ENCODE measurements at regions not wholly inside any gene's neighbourhood (a gene's known extent, or its start where the extent isn't known, plus 50 kb on each side); places are given as distances from the start of the nearest gene placed in this dataset.

DNA sequence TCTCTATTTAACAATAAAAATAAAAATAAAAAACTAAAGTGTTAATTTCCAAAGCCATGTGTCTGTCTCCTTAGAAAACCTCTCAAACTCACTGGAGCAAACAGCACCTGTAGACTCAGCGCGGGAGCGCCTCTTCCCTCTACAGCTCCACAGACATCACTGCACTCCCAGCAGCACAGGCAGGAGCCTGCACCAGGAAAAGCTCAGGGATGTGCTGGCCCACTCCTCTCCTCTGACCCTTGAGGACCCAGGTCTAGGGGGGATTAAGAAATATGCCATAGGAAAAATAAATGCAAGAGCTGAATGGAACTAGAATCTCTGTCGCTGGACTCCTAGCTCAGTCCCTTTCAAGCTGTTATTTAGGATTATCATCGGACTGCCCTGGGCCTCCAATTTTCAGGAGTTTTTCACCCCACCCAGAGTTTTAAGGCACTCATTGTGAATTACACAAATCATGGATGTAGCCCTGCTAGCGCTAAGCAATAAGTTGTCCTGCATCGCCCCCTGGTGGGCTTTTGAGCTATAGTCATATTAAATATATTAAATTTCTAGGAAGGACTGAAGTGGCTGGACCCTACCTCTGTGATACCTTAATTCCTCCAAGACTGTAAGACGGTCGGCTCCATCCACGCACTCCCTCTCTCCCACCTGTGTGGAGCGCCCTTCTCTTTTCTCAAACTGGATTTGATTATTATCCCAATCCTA, 333.9 kb downstream of the UQCRFS1 start:
- DNase-seq = peak; percentile 58

DNA sequence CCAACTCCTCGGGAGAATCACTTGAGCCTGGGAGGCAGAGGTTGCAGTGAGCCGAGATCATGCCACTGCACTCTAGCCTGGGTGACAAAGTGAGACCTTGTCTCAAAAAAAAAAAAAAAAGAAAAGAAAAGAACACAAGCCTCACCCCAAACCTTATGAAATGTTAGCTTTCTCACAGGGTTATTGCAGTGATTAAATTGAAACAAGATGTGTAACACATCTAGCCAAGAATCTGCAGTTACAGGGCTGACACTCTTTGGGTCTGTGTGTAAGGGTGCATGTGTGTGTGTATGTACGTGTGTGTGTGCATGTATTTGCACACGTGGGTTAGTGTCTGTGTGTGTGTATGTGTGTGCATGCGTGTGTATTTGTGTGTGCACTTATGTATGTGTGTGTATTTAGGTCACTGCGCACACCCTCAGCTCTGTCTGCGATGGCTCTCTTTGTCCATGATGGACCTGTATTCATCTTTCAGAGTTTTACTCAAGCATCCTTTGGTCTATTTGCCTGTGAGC, 336.3 kb downstream of the UQCRFS1 start:
- DNase-seq = no peak

DNA sequence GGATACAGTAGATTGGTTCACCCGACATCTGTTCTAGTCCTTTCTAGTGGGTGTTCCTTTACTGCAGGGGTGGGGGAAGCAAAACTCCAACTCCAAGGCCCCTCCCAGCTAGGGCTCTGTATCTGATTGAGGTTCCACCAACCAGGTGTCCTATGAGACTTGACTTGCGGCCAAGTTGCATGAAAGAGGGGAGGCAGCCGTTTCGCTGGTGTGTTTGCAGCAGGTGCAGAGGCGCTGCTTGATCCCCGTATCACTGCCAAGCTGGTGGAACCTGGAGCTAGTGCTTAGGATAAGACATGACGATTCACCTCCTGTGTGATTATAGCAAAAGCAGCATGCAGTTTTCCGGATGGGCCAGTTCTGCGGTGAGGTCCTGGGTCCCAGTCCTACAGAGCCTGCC, 338.2 kb downstream of the UQCRFS1 start:
- DNase-seq = peak; percentile 44

DNA sequence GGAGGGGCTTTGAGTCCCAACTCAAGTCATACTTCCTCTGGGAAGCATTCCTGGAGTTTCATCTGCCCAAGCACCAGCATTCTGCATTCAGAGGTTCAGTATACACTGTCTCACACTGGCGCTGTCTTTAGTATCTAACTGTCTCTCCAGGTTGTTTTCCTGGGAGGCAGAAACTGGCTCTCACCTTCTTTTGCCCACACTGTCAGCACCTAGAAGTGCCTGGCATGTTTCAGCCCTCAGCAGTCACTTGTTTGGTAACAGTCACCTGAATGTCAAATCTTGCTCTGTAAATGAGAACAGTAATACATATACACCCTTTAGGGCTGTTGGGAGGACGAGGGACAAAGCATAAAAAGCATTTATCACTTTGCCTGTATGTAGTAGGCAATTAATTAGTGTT, 339.6 kb downstream of the UQCRFS1 start:
- DNase-seq = no peak

DNA sequence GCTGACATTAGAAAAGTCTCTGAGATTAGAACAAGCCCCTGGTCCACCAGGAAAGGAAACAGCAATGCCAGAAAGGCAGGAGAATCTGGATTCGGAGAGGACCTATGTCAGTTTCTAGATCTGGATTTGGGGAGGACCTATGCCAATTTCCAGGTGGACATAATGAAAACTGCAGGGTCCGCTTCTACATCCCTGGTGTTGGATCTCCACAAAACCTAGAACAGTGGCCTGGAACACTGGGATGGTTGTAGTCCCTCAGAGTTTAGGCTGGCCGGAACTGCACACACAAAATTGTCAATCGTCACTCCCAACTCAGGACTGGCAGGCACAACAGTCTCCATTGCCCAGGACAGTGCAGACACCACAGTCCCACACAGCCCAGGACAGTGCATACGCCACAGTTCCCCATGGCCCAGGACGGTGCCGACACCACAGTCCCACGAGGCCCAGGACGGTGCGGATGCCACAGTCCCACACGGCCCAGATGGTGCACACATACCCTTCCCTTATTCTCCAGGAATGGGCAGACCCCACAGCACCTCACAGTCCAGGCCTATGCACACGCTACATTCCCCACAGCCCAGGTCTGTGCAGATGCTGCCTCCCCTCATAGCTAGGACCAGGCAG, 341.7 kb downstream of the UQCRFS1 start:
- no peak for DNase-seq

DNA sequence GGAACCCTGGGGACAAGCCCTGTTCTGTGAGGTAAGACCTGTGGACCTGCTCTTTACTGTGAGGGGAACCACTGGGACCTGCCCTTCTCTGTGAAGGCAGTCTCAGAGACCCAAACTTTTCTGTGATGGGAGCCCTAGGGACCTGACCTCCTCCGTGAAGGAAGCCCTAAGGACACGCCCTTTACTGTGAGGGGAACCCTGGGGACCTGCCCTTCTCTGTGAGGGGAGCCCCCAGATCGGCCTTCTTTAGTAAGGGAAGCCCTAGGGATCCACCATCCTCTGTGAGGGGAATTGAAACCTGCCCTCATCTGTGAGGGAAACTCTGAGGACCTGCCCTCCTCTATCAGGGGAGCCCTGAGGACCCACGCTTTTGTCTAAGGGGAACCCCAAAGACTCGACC, 343.5 kb downstream of the UQCRFS1 start:
- DNase-seq = no peak

DNA sequence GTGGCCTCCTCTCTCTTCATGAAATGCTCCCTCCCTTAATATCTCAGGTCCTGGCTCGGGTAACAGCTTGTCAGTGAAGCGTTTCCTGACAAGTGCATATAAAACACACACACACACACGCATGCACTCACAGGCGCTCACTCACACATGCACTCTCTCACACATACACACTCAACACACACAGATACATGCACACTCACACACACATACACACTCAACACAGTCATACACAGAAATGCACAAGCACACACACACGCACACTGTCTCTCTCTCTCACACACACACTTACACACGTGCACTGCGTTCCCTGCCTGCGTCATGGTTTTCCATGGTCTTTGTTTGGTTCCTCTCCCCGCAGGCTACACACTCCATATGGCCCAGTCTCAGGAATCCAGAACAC, 344.1 kb downstream of the UQCRFS1 start:
- peak; percentile 69 for DNase-seq

DNA sequence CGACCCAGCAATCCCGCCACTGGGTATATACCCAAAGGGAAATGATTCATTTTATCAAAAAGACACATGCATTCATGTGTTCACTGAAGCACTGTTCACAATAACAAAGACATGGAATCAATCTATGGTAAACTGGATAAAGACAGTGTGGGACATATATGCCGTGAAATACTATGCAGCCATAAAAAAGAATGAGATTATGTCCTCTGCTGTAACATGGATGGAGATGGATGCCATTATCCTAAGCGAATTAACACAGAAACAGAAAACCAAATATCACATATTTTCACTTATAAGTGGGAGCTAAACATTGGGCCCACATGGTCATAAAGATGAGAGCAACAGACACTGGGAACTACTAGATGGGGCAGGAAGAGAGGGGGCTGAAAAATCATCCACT, 345.0 kb downstream of the UQCRFS1 start:
- no peak for DNase-seq

DNA sequence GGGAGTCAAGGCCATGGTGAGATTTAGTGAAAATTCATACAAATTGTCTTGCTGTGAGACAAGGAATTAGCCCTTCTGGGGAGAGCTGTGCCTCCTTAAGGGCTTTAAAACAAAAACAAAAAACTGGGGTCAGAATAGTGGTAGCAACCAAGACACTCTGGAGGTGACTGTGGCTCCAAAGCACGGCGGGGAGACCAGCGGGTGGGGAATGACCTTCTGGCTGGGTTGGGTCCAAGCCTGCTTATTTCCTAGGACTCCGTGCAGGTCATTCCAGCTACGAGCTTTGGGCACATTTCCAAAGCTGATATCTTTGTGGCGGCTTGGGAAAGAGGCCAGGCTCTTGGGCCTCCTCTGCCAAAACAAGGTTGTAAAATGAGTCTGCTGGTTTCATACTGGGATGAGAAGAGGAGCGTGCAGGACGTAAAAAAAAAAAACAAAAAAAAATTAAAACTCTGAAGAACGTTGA, 348.3 kb downstream of the UQCRFS1 start:
- peak; percentile 88 for DNase-seq

DNA sequence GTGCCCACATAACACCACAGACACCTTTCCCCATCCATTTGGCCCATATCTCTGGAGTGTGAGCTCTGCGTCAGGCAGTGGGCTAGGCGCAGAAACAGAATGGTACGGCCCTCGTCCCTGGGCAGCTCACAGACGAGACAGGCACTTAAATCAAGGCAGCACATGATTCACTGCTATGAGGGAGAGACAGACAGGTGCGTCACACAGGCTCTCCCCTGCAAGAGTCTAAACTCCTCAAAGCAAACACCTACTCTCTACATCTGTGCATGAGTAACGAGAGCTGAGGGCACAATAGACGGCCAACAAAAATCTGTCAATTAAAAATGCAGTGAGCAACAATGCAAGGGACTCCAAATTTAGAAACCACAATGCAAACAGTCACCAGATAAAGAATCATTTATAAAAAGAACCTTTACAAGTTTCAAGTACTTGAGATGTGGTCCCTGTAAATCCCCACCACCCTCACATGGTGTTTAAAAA, 348.9 kb downstream of the UQCRFS1 start:
- peak; percentile 86 for DNase-seq

DNA sequence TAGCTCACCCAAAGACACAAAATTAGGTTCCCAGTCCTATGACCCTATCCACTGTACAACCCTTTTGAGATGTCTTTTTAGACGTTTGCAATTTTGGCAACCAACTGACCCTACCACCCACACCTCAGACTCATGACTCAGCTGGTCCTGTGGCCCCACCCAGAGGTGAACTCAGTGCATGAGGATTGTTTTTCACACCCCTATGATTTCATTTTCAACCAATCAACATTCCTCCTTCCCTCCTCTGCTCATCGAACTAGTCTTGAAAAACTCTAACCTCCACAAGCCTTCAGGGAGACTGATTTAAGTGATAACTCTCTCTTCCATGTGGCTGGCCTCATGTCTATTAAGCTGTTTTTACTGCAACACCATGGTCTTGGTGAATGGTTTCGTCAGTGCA, 350.7 kb downstream of the UQCRFS1 start:
- DNase-seq = no peak

DNA sequence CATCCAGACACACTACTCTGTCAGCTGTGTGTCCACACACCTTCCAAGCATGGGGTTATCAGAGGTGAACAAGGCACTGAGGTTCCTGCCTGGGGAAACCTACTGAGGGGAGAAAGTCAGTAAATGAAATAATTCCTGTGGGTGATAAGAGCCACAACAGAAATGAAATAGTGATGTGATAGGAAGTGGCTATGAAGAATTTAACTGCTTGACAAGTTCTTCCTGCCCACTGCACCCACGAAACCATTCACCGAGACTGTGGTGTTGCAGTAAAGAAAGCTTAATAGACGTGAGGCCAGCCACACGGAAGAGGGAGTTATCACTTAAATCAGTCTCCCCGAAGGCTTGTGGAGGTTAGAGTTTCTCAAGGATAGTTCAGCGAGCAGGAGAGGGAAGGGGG, 353.1 kb downstream of the UQCRFS1 start:
- DNase-seq = no peak

DNA sequence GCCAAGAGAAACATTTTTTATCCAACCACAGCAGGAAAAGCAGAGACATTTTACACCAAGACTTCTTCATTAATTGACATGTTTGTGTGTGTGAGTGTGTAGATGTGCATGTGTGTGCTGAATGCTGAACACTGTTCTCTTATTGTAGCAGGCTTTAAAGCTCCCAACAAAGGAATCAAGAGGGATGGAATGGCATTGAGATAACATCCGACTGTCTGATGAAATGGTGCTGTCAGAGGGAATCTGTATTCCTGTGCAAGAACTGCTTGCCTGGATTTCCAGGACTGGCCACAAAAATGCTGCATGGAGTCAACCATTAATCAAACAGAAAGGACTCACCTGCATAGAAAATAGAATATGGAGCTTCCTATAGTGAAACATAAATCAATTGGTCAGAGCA, 354.0 kb downstream of the UQCRFS1 start:
- no peak for DNase-seq

DNA sequence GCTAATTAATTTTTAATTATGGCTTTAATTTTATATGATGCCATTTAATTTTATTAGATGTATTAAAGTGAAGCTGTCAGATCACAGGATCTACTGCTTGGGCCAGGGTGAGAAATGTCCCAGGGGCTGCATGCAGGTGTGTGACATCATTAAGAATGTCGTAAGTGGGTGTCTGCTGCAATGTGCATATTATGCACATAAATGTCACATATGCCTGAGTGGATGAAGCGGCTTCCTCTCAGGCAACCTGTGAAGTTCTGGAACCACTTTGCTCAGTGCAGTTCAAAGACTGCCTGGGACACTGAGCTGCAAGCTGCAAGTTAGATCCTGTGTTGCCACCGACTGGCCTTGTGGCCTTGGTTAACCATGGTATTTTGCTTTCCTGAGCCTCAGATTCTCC, 355.0 kb downstream of the UQCRFS1 start:
- no peak for DNase-seq

DNA sequence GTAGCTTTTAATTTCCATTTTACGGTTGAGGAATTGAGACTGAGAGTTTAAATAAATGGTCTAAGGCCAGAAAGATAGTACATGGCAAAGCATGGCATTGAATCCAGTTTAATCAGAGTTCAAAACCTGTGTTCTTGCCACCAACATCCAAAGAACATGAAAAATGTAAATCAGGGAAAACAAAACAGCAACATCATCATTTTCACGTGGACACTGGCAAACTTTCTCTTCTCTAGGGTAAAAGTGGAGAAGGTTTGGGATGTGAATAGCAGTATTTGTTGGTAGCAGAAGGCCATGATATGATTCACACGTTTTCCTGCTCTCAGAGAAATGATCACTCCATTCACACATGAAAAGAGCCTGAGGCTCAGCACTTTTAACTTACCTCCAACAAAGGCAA, 357.7 kb downstream of the UQCRFS1 start:
- DNase-seq = no peak

DNA sequence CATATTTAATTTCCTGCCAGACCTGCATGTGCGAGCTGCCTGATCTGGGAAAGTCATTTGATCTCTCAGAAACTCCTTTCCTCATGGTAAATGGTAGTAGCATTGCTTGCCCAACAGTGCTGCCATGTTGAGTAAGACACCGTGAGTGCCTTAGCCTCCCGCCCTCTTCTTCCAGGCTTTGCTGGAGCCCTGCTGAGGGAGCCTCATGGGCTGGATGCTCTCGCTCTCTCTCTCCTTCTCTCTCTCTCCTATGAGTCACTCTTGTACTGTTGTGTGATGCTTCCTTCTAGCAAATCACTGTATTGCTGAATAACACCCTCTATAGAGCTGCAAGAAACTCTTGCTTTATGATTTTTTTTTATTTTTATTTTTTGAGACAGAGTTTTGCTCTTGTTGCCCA, 365.5 kb downstream of the UQCRFS1 start:
- no peak for DNase-seq

DNA sequence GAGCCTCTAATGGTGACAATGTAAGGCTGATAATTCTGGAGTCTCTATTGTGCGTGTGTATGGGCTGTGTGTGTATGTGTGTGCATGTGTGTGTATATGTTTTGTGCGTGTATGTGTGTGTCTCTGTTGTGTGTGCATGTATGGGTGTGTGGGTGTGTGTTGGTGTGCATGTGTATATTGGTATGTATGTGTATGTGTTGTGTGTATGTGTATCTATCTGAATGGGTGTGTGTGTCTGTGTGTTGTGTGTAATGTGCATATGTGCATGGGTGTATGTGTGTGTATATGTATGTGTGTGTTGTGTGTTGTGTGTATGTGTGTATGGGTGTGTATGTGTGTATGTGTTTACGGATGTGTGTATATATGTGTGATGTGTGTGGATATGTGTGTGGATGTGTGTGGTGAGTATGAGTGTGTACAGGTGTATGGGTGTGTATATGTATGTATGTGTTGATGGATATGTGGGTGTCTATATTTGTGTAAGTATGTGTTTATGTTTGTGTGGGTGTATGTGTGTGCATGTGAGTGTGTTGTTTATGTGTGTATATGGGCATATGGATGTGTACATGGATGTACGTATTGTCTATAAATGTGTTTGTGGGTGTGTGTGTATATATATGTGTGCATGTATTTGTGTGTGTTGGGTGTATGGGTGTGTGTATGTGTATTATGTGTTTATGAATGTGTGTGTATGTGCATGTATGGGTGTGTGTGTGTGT, 366.7 kb downstream of the UQCRFS1 start:
- DNase-seq = no peak

DNA sequence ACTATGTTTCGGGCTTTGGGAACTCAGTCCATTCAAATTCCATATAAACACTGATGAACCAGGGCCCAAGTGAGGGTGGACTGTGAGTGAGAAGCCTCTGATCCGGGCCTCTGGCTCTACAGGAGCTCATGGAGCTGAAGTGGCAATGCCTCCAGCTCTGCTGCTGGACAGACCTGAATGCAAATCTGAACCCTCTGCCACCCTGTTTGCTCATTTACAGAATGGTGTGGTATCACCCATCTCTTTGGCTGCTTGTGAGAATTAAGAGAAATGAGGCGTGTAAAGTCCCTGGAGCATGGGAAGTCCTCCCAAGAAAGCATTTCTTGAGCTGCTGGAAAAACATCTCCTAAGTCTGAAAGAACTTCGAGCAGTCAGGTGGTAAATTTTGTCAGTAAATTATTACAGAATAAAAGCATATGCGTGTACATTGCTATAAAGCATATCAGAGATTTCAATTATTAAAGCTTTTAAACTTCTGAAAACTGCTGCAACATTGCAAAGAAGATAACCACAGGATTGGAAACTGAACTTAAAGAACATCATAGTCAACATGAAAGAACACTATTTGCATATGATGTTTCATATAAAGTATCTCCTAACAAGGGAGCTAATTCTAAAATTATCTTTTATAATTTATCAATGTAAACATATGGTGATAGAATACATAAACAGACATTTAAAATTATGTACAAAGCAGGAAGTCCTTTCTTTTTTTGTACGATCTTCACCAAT, 369.0 kb downstream of the UQCRFS1 start:
- DNase-seq = no peak

DNA sequence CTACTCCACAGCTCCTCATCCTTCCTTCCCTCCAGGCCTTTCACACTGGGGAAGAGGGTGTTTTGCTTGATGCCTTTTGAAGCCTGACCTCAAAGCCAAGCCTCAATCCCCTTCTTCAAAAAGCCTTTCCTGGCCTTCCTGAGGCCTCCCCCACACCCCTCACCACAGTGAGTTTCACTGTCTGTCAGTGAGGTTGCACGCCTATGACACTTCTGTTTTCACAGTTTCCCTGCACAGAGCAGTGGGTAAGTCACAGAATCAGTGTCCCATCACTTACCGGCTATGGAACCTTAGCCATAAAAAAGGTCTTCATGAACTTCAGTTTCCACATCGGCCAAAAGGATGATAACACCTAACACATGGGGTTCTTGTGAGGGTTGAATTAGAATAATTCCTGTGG, 371.4 kb downstream of the UQCRFS1 start:
- DNase-seq = no peak

DNA sequence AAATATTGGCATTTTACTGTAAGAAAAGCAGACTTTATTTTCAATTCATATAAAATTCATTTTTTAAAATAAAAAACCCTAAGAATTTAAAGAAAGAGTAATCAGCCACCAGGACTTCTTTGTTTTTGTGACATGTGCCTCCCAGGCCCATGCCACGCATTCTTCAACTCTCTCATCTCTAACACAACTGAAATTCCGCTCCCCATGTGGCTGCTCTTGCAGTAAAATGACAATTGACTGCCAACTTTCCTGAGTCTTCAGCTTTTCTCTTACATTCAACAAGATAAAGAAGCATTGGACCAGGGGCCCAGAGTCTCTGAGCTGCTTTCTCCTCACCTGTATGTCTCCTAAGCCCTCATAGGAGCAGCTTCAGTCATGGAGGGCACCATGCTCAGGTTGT, 372.1 kb downstream of the UQCRFS1 start:
- DNase-seq = no peak

DNA sequence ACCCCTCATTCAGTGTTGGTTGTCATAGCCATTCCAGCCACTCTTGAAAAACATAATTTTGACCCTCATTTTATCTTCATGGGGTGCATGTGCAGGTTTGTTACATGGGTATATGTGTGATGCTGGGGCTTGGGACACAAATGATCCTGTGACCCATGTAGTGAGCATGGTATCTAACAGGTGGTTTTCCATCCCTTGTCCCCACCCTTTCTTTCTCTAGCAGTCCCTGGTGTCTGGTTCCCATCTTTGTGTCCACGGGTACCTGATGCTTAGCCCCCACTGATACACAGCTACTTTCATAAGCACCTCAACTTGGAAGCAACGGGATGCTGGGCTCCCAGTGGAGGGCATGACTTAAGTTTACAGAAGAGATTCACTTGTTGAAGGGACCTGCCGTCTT, 373.5 kb downstream of the UQCRFS1 start:
- DNase-seq = no peak

DNA sequence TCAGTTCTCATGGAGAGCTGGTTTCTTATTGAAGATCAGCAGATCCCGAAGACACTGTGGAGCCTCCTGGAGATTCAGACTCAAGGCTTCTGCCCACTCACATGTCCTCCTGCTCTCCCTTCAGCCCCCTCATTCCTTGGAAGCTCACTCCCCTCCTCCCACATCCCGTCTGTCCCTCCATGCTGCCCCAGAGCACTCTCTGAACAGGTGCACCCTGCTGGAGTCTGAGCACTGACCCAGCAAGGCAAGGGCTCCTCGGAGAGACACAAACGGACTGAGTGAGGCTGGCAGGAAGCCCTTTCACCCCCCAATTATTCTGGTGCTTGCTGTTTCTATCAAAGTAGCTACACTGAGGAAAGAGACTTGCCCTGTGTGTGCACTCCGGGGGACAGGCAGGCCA, 374.0 kb downstream of the UQCRFS1 start:
- DNase-seq = no peak

DNA sequence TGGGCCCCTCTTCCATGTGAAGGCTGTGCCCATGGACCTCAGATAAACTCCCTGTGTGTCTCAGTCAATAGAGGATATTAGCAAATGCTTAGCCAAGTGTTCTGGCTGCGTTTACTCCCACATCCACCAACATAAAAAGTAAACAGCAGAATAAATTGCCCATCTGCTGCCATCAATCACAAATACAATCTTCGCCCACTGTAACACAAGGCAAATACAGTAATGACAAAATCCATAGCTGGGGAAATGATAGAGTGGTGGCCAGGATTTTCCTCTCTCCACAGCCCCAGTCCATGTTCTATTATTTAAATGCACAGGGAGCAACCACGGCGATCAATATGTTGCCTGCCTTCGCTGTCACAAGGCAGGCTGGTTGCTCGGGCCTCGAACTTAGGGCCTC, 376.5 kb downstream of the UQCRFS1 start:
- no peak for DNase-seq
